HG03139 (cell line): ENCODE measurements at regions not wholly inside any gene's neighbourhood (a gene's known extent, or its start where the extent isn't known, plus 50 kb on each side); places are given as distances from the start of the nearest gene placed in this dataset.

Source experiments
- ATAC-seq: cut with Tn5 transposase; IDR thresholded peaks from one replicate; pipeline ENCODE4 v1.9.1; 2021; ENCODE audit not compliant: unreplicated experiment

GRCh38 chr5:124920909-124921666, 174.6 kb upstream of the ZNF608 start:
- peak; percentile 79 for ATAC-seq

DNA sequence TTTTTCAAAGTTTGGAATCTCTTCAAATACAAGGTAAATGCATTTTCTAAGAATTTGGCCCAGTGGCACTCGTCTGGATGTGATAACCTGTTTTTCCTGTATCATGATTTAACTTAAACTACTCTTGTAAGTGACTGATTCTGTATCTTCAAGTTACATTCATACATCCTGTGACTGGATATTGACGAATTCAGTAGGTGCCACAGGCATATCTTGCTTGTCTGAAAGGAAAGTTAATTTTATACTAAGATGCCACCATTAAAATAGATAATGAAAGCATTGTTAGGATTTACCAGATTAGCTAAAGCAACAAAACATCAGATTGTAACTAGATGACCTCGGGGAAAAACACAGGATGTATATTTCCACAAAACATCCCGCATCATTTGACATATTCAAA, 175.3 kb upstream of the ZNF608 start:
- ATAC-seq = no peak

- no peak for ATAC-seq
Measured at GRCh38 chr5:124922255-124922975, 176.0 kb upstream of the ZNF608 start.

GRCh38 chr5:124923131-124923530, 176.7 kb upstream of the ZNF608 start:
- no peak for ATAC-seq

- ATAC-seq = no peak
Measured at GRCh38 chr5:124924729-124925128, 178.3 kb upstream of the ZNF608 start.

DNA sequence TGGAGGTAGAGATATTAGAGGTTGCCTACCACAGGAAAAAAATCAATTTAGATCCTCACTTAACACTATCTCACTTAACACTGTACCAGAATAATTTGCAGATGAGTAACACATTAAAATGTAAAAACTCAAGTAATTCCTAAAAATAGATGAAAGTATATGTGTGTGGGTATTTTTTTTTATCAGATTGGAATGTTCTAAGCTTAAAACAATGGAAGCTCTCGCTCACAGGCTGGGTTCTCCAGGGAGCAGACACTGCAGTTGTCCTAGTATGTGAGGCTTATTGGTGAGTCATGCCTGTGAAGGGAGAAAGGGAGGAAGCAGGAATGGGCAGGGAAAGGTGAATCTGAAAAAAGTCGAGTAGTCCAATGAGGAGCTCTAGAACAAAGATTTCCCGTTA, 181.3 kb upstream of the ZNF608 start:
- no peak for ATAC-seq

- ATAC-seq = no peak
Measured at GRCh38 chr5:124929000-124929399, 182.6 kb upstream of the ZNF608 start.

DNA sequence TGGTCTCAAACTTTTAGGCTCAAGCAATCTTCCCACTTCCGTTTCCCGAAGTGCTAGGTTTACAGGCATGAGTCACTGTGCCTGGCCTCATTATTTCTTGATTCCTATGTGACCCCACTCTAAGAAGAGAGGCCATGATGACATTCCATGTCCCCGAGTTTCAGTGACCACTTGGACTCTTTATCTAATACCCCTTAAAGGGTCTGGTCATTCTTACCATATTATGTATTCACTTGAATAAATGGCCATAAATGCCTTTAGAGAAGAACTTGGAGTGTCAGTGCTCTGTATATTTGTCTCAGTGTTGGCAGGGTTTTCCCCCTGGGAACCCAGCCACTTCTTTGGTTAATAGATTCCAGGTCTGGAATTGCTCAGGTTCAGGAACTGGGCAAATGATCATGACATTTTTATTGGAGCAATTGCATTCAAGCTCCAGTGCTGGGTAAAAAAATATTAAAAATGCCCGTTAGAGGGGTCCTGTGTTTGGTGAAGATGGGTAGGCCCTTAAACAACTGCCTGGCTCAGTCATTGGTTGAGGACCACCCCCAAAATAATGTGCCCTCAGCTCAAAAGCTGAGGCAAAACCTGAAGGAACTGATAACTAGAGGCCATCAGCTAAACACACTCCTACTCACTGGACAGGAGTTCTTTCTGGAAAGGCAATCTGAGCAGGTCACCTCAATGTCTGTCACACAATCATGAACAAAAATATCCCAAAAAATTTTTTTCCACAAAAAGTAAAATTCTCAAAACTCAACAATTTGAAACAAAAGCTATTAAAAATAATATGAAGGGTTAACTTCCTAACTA, 186.6 kb upstream of the ZNF608 start:
- no peak for ATAC-seq

DNA sequence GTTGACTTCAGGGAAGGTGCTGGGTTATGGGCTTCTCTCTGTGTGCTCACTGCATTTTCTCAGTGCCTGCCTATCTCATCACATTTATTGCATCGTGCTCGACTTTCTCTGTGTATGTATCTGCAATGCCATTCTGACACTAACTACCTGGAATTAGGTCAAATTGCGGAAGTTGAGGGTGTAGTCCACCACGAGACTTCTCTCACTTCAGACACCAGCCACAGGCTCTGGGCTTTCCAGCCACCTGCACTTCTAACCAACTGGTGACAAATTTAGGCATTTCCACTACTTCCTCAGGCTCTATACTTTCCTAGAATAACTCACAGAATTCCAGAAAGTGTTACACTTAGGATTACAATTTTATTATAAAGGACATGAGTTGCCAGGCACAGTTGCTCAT, 188.6 kb upstream of the ZNF608 start:
- ATAC-seq = peak; percentile 73

DNA sequence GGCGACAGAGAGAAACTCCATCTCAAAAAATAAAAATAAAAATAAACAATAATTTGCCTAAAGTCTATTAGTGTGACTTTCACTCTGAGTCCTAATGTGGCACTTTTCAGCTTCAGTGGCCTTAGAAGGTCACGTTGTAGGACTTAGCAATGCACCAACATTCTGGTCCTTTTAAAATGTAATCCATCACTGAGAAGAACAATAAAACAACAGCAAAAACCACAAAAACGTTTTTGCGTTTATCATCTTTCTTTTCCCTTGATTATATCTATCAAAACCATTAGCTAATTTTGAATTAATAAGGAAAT, 190.1 kb upstream of the ZNF608 start:
- ATAC-seq = peak; percentile 53

DNA sequence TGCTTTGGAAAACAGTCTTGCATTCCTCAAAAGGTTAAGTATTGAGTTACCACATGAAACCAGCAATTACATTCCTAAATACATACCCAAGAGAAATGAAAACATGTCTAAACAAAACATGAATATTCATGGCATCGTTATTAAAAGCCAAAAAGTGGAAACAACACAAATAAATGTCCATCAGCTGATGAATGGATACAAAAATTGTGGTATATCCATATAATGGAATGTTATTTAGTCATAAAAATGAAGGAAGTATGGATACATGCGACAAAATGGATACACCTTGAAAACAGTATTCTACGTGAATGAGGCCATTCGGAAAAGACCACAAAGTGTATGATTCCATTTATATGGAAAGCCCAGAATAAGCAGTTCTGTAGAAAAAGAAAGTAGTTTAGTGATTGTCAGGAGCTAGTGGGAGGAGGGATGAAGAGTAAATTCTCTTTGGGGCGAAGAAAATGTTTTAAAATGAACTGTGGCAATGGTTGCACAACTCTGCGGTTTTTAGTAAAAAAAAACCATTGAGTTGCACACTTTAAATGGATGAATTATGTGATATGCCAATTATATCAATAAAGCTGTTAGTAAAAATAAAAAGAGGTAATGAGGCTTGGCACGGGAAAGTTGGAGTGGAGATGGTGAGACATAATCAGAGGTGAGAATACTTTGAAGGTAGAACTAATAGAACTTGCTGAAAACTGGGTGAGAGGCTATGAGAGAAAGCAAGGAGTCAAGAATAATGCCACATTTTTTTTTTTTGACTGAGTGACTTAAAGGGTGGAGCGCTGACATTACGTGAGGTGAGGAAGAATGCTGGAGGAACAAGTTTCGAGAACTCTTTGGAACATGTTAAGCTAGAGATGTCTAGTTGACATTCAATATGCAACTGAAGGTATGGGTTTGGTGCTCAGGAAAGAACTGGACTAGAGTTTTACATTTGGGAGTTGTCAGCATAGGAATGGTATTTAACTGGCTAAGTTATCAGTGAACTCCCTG, 194.9 kb upstream of the ZNF608 start:
- ATAC-seq = no peak

GRCh38 chr5:124948062-124948753, 201.8 kb upstream of the ZNF608 start:
- no peak for ATAC-seq

DNA sequence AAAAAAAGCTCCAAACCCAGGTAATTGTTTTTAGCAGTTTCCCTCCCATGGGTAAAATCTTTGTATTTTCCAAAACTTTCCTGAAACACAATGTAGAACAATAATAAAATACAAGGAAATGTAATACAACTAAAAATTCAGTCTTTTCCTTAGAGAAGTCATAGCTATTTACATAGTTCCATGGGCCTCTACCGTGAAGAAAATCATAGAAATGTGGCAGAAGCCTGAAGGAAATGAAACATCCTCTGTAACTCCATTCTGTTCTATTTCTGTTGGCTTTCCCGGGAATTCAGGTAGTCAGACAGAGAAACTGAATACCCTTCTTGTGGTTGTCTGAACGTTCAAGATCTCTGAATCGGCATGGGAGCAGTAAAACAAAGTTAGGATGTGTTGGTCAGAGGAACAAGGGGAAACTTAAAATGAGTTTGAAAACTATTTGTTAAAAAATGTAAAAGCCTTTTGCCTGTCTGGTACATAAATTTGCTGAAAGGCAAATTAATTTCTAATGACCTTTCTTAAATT, 202.4 kb upstream of the ZNF608 start:
- no peak for ATAC-seq

- no peak for ATAC-seq
Measured at GRCh38 chr5:124949862-124950261, 203.4 kb upstream of the ZNF608 start.

DNA sequence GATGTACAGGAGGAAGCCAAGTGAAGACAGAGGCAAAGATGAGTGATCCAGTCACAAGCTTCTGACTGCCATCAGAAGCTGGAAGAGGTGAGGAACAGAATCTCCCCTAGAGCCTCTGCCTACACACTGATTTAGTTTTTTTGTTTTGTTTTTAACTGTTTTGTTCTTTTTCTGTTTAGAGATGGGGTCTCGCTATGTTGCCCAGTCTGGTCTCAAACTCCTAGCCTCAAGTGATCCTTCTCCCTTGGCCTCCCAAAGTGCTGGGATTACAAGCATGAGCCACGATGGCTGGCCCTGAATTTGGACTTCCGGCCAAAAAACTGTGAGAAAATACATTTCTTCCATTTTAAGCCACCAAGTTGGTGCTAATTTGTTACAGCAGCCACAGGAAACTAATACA, 204.7 kb upstream of the ZNF608 start:
- no peak for ATAC-seq

- peak; percentile 50 for ATAC-seq
Measured at GRCh38 chr5:124951661-124952060, 205.2 kb upstream of the ZNF608 start.

DNA sequence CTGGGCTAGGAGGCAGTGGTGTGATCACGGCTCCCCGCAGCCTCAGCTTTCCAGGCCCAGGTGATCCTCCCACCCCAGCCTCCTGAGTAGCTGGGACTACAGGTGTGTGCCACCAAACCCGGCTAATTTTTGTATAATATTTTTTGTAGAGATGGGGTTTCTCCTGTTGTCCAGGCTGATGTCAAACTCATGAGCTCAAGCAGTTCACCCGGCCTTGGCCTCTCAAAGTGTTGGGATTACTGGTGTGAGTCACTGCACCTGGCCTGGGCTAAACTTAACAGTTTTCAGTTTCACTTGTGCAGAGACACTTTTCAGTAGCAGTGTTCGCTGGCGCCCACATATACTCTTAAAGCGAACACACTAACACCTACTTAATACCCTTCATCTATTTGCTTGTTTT, 205.6 kb upstream of the ZNF608 start:
- ATAC-seq = peak; percentile 92

- peak; percentile 55 for ATAC-seq
Measured at GRCh38 chr5:124952566-124952965, 206.1 kb upstream of the ZNF608 start.

DNA sequence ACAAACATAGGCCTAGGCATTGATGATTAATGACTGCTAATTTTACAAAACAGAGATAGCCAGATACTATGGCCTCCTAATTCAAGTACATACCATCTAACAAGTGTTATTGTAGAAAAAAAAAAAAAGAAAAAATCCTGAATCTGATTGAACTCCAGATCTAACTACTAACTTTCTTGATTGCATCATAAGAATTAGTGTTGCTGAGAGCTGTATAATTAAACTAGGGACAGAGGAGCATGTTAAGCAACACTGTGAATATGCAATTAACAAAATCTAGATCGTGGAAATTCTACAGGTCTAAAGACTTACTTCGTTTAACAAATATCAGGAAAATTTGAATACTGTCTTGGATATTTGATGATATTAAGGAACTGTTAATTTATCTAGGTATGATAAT, 208.3 kb upstream of the ZNF608 start:
- no peak for ATAC-seq

DNA sequence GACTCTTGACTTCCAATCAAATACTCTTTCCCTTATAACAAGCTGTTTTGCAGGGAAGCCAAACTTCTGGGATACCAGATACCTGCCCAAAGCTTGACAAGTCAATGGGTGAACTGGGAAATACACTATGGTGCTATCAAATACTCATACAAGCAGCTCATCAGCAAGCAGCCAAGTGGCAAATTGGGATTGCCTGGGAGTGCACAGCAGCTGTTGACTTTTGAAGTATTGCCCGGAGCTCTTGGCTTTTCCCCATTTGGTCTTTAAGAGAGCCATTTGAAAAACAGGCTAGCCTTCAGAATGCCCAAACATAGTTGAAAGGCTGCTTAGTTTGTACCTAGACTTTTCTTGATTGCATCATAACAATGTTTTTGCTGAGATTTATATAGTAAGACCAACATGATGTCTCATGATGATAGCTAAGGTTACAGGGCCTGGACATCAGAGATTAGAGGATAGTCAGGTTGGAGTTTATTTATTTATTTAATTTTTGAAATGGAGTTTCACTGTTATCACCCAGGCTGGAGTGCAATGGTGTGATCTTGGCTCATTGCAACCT, 210.1 kb upstream of the ZNF608 start:
- ATAC-seq = no peak
